Activated CD4-positive, alpha-beta T cell treated with anti-CD3 and anti-CD28 coated beads for 4 hours (primary cell): ENCODE measurements at regions not wholly inside any gene's neighbourhood (a gene's known extent, or its start where the extent isn't known, plus 50 kb on each side); places are given as distances from the start of the nearest gene placed in this dataset.

Source experiments
- DNase-seq, 2 donors: peaks; one replicate each; pipeline ENCODE4 v3.0.0-alpha.2; 2020

DNA sequence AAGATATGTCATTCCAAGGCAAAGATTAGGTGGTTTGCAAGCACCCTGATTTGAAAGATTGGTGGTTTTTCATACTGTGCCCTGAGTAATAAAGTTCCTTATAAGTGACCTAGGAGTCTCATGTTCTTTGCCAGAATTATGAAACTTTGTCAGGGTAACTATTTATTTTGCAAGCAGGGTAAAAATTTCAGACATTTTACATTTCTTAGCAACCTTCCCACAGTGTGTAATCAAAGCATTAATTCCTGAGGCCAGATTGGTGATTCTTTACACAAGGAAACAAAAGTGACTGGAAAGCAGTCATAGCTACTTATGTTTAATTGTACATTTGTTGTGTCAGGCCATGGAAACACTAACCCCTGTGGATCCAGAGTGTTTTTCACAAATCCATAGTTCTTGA, 998.0 kb upstream of the B3GALT2 start:
- no peak for DNase-seq

DNA sequence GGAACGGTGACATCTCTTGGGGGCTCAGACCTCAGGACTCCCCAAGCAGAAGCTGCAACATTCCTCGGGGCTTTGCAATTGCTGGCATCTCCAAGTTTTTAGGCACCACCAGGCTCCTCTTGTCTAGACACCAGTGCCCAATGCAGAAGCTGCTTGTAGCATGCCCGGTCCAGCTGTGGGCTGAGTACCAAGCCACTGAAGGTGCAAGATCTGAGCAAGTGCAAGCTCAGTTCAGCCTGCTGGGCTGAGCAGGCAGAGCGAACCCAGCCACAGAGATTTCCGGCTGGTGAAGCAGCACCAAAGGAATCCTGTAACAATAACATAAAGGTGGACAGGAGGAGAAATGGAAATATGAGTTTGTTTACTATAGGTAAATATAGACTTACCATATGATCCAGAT, 995.4 kb upstream of the B3GALT2 start:
- DNase-seq = no peak

DNA sequence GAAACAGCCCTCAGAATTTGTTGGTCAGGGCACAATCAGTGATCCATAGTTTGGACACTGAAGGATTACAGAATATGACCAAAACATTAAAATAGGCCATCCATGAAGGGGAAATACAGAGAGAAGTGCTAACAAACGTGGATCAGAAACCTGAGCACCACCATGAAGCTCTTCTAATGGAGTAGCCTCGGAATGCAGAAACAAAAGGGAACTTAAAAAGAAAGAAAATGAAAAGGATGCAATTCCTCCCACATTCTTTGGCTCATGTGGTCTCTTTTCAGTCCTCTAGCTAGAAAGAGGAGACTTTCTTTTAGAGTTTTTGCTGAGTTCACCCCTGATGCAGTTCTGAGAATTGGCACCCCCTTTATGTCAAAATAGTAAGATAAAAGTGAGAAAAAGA, 989.8 kb upstream of the B3GALT2 start:
- DNase-seq = no peak

DNA sequence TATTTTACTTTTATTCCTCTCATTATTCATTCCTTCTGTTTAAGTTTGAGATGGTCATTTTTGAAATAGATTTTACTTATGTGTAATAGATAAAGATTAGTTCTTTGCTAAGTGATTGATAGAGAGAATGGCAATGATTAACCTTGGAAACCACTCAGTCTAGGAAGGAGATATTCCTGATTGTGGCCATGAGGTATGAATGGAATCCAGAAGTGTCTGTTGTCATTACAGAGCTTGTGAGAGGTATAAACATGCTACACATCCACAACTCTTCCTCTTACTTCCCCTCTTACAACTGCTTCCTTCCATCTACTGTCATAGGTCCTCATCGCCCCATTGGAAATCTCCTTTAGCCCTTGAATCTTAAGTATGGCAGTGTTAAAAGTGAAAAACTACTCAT, 988.8 kb upstream of the B3GALT2 start:
- DNase-seq = no peak

DNA sequence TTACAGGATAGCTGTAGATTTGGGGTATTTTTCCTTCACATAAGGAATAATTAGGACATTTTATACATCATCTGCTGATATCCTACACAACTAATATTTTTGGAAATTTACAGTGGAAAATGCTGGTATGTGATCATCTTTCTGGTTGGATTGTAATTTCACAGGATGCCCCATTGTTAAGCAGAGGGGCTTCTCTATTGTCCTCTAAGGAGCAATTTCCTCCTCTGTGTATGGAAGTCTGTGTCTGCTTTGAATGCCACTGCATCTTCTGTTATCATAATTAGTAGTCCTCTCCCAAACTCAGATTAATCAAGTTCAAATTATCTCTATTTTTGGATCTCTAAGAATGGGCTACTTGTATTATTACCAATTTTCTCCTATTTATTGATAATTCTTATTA, 988.1 kb upstream of the B3GALT2 start:
- DNase-seq = no peak

DNA sequence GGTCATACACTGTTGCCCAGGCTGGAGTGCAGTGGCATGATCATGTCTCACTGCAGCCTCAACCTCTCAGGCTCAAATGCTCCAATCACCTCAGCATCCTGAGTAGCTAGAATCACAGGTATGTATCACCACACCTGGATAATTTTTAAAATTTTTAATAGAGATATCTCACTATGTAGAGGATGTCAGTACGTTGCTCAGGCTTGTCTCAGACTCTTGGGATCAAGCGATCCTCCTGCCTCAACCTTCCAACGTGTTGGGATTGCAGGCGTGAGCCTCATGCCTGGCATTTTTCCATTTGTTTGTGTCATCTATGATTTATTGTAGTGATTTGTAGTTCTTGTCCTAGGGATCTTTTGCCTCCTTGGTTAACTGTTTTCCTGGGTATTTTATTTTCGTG, 985.2 kb upstream of the B3GALT2 start:
- DNase-seq = no peak

DNA sequence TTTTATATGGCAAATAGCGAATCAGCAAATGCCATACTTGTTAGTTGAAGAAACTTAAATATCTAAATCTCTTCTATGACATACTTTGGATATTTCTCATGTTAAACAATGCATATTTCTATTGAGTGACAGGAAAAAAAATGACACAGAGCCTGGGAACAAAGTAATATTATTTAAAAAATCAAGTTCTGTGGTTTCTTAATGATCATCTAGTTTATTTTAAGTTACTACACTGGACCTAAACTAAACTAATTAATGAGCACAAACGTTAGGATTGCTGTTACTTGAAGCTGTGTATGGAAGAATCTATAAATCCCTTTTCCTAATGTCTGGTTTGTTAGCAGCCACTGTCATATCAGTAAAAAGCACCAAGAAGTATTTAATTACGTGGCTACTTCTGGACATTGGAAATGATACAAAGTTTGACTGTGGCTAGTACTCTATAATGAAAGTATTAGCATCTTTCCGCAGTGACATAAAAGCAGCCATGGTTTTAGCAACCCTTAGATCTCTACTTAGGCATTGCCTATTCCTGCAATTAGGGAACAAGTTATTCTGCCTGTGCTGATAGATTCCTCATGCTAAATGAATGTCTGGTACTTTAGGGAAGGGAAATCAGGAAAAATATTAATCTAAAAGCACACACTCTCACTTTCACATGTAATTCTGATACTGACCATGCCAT, 981.7 kb upstream of the B3GALT2 start:
- no peak for DNase-seq

DNA sequence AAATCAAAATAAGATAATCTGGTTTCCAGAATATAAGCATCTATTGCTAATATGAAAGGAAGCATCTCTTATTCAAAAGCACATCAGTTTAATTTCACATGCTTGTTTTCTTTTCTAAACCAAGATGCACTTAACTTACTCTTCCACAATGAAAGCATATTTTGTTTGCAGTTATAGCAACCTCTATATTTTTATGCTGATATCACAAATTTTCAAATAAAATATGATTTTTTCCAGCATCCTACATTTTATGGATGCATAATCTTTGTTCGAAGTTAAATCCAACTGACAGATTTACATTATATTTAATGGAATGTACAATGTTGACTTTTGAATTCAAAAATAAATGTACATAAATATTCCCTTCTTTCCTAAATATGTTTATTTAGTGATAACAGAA, 978.3 kb upstream of the B3GALT2 start:
- no peak for DNase-seq

DNA sequence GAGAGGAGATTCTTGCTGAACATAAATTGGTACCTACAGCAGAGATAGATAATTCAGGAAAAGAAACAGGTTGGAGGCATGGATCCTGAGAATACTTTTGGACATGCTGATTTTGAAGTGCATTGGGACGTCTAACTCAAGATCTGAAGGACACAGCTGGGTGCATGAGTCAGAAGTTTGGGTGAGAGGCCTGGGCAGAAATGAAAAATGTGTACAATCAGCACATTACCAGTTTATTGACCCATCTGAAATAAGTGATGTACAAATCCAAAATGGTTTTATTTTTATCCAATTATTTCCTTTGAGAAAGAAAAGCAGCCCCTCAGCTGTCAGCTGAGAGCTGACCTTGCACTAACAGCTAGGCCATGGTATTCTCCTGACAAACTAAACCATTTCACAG, 975.2 kb upstream of the B3GALT2 start:
- no peak for DNase-seq

DNA sequence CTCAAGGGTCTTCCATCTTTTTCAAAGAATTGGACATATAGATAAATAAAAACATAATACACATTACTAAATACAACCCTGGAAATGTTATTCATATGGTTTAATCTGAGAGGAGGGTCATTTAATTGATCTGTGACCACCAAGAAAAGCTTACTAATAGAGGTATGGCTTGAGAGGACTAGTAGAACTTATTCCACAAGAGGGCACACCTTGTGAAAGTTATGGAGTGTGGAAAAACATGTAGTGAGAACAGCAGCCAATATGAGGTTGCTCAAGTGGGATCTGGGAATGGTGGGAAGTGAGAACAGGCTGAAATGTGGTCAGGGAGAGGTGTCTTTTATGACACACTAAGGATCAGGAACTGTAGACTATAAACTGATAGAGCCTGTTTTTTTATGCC, 973.5 kb upstream of the B3GALT2 start:
- DNase-seq = no peak

DNA sequence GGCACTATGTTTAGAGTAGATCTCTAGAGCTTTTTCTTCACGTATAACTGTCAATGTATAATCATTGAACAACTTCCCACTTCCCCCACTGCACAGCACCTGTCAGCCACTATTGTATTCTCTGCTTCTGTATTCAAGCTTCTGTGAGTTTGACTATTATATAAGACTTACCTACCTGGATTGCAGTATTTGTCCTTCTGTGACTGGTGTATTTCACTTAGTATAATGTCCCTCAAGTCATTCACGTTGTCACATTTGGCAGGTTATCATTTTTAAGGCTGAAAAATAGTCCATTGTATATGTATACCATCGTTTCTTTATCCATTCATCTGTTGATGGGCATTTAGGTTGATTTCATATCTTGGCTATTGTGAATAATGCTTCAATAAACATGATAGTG, 969.5 kb upstream of the B3GALT2 start:
- no peak for DNase-seq

DNA sequence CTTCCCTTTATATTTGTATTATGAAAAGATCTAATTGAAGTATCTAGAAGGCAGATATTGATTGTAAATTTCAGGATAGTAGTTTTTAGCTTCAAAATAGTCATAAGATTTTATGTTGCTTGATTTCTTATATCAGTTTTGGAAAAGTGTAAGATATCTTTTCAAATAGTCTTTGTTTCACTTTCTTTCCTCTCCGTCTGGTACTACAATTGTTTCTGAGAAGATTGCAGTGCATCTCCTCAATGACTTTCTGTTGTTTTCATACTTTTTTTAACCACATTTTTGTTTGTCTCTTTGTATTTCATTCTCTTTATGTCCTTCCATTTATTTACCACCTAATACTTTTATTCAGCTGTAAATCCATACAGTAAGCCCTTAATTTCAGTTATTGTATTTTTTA, 964.6 kb upstream of the B3GALT2 start:
- no peak for DNase-seq

DNA sequence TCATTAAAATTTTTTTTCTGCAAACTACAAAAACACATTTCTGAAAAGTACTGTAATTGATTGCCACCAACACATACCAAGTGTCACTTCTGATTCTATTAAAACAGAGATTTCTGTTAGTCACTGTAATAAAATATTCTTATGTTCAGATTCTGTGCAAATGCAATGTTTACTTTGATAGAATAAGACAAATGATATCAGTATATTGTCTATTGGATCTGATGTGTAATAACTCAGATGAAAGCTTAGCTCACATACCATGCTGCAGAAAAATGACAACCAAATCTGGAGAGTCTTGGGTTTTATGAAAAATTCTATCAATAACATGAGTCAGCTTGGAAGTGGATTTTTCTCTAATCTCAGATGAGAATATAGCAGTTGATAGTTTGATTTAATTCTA, 963.8 kb upstream of the B3GALT2 start:
- no peak for DNase-seq

DNA sequence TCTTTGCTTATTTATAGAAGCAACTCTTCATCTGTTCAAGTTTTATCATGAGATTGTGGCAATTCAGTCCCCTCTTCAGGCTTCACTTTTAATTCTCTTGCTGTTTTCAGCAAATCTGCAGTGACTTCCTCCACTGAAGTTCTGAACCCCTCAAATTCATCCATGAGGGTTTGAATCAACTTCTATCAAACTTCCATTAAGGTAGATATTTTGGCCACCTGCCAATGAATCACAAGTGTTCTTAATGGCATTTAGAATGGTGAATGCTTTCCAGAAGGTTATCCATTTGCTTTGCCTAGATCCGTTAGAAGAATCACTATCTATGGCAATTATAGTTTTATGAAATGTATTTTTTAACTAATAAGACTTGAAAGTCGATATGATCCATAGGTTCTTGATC, 946.7 kb upstream of the B3GALT2 start:
- no peak for DNase-seq

DNA sequence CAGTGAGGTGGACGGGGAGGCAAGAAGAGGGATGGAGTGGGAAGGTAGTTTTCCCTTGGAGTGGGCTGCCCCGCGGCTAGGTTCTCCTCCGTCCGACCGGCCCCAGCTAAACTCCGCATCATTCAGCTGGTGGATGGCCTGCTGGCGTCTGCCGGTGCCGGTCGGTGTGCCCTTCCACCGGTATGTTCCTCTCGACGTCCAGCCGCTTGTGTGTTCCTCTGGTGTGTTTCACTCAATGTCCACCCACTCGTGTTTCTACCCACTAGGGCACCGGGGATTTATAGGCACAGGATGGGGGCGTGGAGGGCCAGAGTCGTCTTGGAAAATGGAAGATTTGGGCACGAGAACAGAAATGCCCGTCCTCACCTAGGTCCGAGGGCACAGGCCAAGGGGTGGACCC, 931.7 kb upstream of the B3GALT2 start:
- DNase-seq = no peak

DNA sequence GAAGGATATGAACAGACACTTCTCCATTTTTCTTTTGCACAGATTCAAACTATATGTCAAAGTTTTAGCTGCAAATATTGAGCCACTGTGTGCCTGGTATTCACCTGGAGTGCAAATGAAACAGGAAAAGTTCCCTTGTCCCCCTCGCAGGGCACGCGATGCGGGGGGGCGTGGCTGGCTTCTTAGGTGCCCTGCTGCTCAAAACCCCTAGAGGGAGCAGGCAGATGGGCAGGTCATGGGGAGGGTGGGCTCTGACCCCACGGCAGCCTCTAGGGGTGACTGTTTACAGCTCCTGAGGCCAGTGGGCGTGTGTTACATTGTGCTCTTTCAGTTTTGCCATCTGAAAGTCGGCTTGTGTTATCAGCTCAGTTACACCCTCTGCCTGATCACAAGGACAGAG, 931.2 kb upstream of the B3GALT2 start:
- DNase-seq = no peak

DNA sequence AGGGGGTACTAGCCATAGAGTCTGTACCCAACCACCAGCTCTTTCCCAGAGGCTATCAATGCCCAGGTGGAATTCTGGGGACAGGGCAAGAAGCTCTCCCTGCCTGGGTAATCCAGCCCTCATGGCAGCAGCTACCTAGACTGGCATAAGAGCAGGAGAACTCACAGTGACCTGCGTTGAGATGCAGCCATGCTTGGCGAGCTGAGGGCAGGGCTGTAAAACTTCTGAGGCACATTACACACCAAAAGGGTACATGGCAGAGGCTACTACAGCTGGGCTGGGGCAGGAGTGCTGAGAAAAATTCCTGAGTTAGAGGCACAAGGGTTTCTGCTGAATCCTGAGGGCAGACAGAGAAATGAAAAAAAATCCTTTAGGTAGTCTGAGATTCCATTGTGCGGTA, 927.9 kb upstream of the B3GALT2 start:
- no peak for DNase-seq

DNA sequence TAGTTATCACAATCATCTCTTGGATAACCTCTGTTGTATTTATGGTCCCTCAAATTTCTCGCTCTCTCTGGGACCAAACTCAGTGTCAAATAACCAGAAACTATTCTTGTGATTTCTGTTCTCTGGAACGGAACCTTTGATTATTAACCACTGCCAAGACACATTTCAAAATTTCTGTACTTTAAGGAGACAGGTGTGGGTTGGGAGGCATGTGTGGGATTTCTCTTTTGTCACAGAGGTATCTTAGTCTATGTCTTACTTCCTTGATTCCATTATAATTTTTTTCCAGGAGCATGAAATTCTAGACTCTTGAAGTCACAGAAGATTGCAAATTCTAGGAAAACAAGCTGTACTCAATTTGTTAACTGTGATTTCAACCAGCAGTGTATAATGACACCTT, 919.0 kb upstream of the B3GALT2 start:
- no peak for DNase-seq

DNA sequence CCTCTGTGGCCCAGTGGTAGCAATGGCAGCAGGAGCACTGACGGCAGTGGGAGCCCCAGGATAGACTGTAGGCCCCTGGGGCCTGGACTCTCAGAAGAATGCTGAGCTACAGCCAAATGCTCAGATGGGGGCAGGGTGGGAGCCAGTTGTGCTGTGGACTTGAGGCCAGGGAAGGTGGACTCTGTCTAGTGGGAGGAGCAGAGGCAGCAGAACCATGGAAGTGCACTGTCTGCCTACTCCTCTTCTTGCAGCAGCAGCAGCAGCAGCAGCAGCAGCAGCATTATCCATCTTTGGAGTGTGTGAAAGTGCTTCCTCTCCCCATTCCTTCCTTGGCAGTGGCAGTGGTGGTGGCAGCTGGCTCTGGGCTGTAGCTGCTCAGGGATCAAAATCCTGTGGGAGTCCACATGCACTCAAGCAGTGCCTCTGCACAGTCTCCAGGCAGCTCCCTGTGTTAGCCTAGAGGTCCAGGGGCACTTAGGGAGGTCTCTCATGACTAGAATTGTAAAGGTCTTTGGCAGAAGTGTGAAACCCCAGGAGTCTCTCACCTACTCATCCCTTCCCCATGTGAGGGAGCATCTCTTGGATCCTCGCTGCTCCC, 917.9 kb upstream of the B3GALT2 start:
- DNase-seq = no peak

DNA sequence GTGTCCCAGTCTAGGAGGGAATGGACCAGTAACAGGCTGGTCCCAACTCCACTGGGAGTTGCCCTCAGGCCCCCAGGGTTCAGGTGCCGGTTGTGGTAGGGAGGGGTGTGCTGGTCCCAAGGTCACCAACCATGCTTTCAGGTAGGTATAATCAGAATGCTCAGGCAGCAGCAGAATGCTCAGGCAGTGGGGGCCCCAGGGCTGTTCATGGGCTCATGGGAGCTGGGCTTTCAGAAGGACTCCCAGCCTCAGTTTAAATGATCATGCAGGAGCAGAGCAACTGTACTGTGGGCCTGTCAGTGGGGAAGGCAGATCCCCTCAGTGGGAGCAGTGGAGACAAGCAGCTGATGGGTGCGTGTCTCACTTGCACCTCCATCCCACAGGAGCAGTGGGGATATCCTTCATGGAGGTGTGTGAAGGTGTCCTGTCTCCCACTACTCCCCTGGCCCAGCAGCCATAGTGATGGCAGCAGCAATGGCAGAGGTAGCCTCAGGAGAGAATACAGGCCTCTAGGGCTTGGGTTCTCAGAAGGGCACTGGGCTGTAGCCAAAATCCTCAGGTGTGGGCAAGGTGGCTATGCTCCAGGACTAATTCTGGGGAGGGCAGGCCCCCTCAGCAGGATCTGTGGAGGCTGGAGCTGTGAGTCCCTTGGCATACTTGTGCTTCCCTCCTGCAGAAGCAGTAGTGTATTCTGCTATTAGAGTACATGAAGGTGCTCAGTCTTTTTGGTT, 917.3 kb upstream of the B3GALT2 start:
- DNase-seq = no peak

DNA sequence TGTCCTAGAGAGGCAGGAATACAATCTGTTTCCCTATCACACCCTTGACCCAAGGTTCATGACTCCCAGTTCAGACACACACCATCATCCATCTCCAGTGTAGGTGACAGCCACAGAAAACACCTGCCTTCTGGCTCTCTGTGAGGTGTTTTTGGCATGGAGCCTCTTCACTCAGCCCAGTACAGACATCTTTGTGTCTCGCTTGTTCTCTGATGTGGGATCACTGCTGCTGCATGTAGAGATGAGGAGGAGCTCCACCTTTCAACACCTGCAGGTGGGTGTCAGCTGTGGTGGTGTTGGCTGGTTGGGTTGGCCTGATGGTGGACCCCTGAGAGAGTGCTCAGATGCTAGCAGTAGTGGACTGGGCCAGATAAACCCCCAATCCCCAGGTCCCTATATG, 916.7 kb upstream of the B3GALT2 start:
- DNase-seq = no peak

DNA sequence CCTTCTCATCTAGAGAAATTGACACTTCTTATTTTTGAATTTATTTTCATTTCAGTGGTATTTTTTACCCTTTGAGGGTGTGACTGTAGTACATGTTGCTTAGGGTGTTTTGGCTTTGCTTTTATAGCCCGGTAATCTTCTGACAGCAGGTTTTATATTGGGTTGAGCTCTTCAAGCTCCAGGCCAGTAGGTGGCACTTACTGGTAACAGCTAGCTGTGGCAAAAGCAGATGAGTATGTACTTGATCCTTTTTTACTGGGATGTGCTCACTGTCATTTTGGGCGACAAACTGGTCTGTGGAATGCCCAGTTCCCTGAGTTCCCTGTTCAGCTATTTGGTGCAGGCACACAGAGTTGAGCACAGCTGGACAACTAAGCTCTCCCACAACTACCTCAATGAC, 916.2 kb upstream of the B3GALT2 start:
- no peak for DNase-seq

DNA sequence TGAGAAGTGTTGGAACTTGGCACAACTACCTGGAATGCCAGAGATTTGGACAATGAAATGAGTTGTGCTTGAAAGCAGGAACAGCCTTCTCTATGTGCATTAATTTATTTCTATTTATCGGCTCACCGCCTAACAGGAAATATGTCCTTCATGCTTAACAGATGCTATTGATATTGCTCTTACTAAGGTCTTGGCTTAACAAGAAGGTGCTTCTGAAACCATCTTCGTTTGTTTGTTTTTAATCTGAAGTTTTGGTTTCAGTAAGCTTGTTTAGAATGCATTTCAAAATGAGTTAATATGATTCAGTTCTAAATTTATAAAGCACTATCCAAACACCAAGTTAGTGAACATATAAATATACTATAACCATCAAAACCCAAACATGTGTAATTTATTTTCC, 898.3 kb upstream of the B3GALT2 start:
- DNase-seq = no peak

DNA sequence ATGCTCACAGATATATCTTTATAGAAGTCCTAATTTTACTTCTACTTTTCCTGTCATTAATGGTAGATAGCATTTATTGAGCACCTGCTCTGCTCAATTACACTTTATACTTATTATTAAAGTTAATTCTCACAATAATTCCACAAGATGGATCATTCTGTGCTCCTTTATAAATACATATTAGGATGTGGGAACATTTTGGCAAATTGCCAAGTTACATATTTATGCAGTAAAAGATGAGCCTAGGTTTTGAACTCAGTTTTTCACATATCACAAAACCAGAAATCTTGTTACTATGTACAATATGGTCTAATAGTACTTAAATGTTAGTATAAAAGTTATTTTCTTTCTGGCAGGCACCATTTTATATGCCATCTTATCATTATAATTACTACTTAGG, 895.0 kb upstream of the B3GALT2 start:
- DNase-seq = no peak

DNA sequence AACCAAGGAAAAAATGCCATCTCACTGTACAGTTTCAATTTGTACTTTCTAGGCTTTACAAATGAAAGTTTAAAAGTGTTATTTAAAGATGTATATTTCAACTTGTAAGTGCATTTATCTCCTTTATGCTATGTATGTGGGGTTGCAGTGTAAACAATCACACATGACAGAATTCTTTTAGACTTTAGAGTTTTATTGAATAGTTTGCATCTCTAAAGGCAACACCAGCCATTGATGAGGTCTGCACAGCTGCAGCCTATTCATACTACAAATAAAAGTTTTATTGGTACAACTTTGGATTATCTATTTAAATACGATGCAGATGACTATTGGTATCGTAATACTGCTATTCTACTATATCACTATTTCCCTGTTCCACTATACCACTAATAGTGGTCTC, 894.4 kb upstream of the B3GALT2 start:
- DNase-seq = no peak
